Brain microvascular endothelial cell (primary cell): ENCODE measurements at regions not wholly inside any gene's neighbourhood (a gene's known extent, or its start where the extent isn't known, plus 50 kb on each side); places are given as distances from the start of the nearest gene placed in this dataset.
"Not testable (repeated sequence)": the region's sequence is repeated elsewhere in the genome, so short reads cannot be mapped to it uniquely, and the experiment has no call there.

Source experiments
- DNase-seq: peaks from one replicate; pipeline ENCODE4 v3.0.0-alpha.2; 2020
- H3K27ac ChIP-seq: fragments of 250-450 bp; sonication (Bioruptor Pico); 2 replicates; pipeline ENCODE4 v1.5.1; 2020; ENCODE audit warnings: mild to moderate bottlenecking, moderate library complexity
- H3K27me3 ChIP-seq: fragments of 250-450 bp; sonication (Bioruptor Pico); replicated peaks from 2 replicates; pipeline ENCODE4 v1.5.1; 2020; ENCODE audit warnings: mild to moderate bottlenecking
- H3K36me3 ChIP-seq: fragments of 250-450 bp; sonication (Bioruptor Pico); replicated peaks from 2 replicates; pipeline ENCODE4 v1.5.1; 2020; ENCODE audit warnings: mild to moderate bottlenecking
- H3K4me3 ChIP-seq: 2 replicates; pipeline ENCODE4 v1.5.1; 2011; ENCODE audit warnings: low read depth, mild to moderate bottlenecking, control low read depth, low read length, moderate library complexity
- in situ Hi-C: cut with HindIII; loops from 2 replicates; pipeline ENCODE4 v1.10.0; 2017; ENCODE audit warnings: low sequenced_read_pairs, low pct_ligation_motif_present

DNA sequence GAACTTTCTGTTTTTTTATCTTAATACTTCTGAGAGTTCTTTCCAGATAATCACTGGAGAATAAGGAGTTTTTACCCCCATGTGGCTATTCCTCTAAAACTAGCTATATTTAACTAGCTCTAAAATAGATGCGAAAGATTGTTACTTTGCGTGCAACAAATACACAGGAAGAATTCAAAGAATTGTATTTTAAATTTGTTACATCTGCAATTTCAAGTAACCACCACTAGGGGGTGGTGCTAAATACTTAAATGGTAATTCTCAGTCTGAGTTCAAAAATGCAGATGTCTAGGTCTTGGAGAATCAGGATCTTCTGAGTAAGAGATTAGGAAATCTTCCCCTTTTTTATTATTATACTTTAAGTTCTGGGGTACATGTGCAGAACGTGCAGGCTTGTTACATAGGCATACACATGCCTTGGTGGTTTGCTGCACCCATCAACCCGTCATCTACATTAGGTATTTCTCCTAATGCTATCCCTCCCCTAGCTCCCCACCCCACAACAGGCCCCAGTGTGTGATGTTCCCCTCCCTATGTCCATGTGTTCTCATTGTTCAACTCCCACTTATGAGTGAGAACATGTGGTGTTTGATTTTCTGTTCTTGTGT lies 346.9 kb downstream of the GOLGA6L6 start:
- DNase-seq, in situ Hi-C loops, H3K36me3 ChIP-seq, H3K27ac ChIP-seq, H3K4me3 ChIP-seq, H3K27me3 ChIP-seq: not testable (repeated sequence)

DNA sequence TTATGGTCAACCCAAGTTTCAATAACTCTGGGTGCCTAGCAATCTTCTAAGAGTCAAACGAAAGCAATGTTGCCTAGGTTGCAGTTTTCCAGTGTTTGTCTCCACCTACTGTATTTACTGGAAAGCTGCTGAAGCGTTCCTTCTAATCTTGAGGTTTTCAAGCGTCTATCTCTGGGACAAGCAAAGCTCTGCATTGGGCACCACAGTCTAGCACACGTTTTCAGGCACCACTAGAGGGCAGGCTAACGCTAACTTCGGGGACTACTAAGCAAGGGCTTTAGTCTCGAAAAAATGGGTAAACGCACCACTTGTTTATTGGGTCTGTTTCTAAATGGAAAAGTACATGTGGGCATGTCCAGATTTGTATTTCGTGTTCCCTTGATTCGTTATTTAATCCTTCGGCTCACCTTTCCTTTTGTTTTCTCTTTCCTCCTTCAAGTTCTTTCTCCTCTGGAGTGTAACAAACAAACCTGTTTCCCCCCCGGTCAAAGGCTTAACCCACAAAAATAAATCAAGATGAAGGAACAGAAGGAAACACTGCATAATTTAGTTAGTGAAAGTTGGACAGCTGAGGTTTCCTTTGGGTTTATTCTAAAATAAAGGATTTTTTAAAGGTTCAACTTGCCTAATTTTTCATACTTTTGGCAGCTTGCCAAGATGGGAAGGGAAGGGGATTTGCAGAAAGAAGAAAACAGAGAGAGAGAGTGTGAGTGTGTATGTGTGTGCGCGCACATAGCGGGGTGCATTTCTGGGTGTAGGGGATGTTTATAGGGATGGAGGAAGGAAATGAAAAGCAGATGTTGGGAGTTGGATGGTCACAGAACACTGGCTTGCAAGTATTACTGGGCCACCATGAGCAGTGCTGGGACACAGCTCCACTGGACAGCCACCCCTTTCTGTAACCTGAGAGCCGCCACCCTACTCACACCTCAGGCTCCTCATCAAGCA lies 348.3 kb downstream of the GOLGA6L6 start:
- in situ Hi-C loops, H3K27me3 ChIP-seq, H3K4me3 ChIP-seq, H3K36me3 ChIP-seq, DNase-seq, H3K27ac ChIP-seq: not testable (repeated sequence)

DNA sequence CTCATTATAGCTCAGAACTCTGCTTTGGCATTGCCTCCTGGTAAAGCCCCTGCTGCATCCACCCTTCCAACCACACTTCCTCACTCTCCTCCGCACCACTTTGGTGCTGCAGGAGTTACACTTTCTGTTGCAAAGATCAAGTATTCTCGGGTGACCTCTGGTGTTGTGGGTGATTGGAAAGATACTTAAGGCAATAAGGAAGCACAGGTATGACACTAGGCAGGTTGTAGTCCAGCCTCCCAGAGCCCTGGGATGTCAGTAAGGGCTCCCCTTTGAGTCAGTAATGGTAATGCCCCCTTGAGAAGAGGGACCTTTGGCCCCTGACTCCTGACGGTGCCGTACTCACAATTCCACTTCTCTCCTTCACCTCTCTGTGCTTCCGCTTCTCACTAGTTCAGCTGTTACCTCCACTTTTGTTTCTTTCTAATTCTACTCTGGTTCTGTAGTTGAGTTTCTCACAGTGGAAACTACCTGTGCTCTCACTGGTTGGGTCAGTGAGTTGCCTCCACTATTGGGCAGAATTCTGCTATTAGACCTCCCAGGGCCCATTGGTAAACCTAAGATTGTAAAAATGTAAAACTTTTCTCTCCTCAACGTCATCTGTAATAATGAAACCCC lies 350.0 kb downstream of the GOLGA6L6 start:
- H3K27me3 ChIP-seq, DNase-seq, H3K4me3 ChIP-seq, H3K36me3 ChIP-seq, H3K27ac ChIP-seq, in situ Hi-C loops: not testable (repeated sequence)

DNA sequence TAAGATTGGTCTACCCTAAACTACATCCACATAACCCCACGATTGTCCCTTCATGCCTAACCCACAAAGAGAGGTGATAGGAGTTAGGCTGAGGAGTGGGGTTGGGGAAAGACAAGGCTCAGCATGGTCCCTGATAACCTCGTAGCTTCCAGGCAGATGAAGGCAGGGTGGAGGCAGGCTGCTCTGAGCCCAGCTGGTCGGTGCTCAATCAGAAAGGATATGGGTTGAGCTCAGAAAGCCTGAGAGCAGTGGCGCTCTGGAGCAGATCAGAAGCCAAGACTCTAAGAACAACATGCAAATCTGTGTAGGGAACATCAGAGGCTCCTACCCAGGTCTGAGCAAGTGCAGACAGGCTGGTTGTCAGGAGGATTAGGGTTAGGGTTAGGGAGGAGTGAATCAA lies 353.0 kb downstream of the GOLGA6L6 start:
- H3K4me3 ChIP-seq, H3K27ac ChIP-seq, DNase-seq, H3K36me3 ChIP-seq, H3K27me3 ChIP-seq, in situ Hi-C loops: not testable (repeated sequence)

DNA sequence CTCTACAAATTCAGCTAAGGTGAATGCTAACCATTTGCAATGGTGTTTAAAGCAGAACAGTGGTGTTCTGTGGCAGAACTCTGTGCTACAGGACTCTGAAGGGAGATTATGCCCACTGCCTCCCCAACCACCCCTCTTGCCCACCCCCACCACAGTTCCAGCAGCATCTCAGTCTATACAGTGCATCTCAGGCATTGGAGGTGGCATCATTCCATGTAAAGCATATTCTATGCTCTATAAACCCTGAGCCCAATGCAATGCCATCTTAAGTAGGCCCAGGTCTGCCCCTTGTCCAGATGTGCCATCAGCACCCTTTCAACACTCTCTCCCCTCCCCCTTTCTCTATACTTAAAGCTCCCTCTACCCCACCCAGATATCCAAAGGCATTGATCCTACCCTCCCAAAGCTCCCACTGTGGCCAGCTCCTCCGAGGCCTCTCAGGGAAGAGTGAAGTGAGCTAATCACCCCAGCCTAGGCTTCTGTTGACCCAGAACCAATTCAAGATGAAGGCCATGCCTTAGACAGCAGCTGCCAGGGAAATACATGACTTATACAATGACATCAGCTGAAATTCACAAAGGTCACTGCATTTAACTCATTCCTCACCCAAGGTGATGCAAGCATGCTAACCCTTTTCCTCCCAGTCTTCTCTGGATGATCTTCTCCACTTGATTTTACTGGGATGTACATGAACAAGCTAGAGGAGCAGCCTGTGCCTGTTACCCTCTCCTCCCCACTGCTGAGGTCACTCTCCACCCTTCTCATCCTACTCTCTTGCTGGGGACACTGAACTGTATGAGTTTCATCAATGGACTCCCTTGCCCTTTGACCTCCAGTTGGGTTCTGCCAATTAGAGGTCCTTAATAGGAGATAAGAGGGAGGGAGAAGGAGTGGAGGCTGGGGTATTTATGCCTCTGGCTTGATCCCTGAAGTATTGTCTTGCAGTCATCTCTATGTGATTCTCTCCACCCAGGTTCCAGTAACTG lies 353.9 kb downstream of the GOLGA6L6 start:
- H3K36me3 ChIP-seq, H3K27ac ChIP-seq, H3K27me3 ChIP-seq, in situ Hi-C loops, H3K4me3 ChIP-seq, DNase-seq: not testable (repeated sequence)

DNA sequence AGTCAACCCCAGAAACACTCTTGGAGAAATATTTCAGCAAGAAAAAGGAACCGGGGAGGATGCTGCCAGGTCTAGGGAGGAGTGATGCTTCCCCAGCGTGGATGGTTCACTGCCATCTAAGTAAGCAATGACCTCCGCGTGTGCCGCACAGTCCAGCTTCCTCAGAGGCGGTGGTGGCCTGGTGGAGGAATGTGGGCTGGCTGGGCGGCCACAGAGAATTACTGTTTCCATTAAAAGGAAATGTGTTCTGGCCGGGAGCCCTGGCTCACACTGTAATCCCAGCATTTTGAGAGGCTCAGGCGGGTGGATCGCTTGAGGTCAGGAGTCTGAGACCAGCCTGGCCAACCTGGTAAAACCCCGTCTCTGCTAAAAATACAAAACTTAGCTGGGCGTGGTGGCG lies 356.7 kb downstream of the GOLGA6L6 start:
- in situ Hi-C loops, H3K36me3 ChIP-seq, H3K4me3 ChIP-seq, H3K27me3 ChIP-seq, DNase-seq, H3K27ac ChIP-seq: not testable (repeated sequence)

DNA sequence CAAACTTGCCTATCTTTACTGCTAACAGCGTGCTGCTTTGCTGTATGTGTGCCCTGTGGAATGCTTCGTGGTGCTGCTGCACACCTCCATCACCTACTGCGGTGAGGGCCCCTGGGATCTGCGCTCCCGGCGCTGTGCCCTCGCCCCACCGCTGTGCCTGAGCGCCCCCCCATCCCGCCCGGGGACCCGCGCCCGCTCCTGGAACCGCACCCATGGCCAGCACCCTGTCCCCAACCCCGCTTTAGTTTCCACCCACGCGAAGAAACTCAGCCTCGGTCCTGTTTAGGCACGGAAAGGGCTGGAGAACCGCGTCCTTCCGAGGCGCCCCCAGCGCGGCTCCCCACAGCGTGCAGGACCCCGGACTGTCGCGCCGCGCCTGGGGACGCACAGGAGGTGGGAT lies 373.4 kb downstream of the GOLGA6L6 start:
- H3K27me3 ChIP-seq, DNase-seq, H3K36me3 ChIP-seq, H3K4me3 ChIP-seq, H3K27ac ChIP-seq, in situ Hi-C loops: not testable (repeated sequence)

DNA sequence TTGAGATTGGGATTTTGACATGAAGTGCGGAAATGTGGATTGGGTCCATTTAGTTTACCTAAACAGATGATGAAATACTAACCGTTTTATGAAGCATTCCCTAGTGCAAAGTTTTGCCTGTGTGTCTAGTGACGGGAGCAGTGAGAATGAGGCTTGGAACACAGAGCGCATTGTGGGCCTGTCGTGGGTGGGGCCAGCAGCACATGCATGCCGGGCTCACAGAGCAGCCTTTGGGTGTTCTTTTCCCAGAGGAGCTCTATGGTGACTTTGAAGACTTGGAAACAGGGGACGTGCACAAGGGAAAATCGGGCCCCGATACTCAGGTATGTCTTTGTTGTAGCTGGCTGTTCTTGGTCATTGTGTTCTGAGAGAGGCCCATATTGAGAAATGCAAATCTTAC lies 388.1 kb downstream of the GOLGA6L6 start:
- in situ Hi-C loops, H3K36me3 ChIP-seq, DNase-seq, H3K27me3 ChIP-seq, H3K4me3 ChIP-seq, H3K27ac ChIP-seq: not testable (repeated sequence)

DNA sequence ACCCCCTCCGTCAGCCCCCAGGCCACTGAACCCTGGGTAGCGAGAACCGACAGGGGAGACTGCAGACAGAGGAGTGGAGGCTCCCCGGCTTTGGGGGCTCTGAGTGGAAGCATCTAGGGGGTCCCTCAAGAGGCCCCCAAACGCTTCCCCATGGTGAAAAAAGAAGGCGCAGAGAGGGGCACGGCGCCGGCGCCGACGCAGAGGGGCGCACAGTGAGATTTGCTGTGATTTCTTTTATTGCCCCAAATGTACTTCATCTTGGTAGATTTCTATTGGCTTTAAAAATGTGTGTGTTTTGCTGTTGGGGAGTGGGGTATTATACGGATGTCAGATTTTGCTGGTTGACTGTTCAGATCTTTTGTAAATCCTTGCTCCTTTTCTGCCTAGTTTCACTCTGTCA lies 392.9 kb downstream of the GOLGA6L6 start:
- in situ Hi-C loops, H3K4me3 ChIP-seq: not testable (repeated sequence)

DNA sequence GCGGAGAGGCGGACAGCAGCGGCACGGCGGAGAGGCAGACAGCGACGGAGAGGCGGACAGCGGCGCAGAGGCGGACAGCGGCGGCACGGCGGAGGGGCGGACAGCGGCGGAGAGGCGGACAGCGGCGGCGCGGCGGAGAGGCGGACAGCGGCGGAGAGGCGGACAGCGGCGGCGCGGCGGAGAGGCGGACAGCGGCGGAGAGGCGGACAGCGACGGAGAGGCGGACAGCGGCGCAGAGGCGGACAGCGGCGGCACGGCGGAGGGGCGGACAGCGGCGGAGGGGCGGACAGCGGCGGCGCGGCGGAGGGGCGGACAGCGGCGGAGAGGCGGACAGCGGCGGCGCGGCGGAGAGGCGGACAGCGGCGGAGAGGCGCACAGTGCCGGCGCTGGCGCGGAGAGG lies 393.6 kb downstream of the GOLGA6L6 start:
- H3K27ac ChIP-seq, H3K27me3 ChIP-seq, H3K36me3 ChIP-seq, in situ Hi-C loops, DNase-seq, H3K4me3 ChIP-seq: not testable (repeated sequence)

More for the DNA sequence above, 392.9 kb downstream of the GOLGA6L6 start:
- H3K27me3 ChIP-seq, DNase-seq, H3K27ac ChIP-seq, H3K36me3 ChIP-seq: not testable (repeated sequence)

DNA sequence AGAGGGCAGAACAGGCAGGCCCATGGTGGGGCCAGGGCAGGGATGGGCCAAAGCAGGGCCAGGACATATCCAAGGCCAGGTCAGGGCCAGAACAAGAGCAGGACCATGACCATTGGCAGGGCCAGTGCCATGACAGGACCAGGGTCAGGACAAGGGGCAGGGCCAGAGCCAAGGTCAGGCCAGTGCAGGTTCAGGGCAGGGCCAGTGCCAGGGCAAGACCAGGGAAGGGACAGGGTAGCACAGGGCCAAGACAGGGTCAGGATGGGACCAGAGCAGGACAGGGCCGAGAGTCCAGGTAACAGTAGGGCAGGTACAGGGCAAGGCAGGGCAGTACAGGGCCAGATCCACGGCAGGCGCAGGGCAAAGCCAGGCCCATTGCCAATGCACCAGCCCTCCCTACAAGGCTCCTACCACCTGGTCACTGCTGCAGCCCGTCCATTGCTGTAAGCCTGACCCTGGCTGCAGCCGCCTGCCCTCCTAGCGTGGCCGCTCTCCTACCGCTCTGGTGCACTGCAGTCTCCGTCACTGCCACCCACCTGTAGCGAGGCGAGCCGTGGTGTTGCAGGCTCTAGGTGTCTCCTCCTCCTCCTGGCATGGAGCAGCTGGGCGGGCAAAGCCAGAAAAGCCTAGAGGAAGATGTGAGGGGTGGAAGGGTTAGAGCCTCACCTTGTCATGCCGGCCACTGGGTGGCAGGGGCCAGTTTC lies 397.1 kb downstream of the GOLGA6L6 start:
- in situ Hi-C loops, DNase-seq, H3K27ac ChIP-seq, H3K27me3 ChIP-seq, H3K4me3 ChIP-seq, H3K36me3 ChIP-seq: not testable (repeated sequence)

DNA sequence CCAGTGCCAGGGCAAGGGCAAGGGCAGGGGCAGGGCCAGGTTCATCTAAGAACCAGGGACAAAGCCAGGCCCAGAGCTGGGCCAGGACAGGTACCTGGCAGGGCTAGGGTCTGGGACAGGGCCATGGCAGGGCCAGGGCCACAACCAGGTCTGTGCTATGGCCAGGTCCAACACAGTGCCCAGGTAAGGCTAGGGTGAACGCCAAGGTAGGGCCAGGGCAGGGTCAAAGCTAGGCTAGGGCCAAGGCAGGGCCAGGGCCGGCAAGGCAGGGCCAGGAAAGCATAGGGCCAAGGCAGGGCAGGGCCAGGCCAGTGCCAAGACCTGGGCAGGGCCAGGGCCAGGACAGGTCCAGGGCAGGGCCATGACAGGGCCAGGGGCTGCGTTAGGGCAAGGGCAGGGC lies 398.7 kb downstream of the GOLGA6L6 start:
- H3K36me3 ChIP-seq, H3K27ac ChIP-seq, in situ Hi-C loops, DNase-seq, H3K27me3 ChIP-seq, H3K4me3 ChIP-seq: not testable (repeated sequence)

DNA sequence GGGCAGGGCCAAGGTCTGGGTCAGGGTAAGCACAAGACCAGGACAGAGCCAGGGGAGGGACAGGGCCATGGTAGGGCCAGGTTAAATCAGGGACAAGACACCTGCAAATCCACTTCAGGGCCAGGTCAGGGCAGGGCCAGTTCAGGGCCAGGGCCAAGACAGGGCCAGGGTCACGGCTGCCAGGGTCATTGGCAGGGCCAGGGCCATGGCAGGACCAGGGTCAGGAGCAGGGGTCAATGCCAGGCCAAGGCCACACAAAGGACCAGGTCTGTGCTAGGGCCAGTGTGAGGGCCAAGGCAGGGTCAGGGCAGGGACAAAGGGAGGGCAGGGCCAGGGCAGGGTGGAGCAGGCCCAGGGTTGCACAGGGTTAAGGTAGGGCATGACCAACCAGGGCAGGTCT lies 399.2 kb downstream of the GOLGA6L6 start:
- H3K27ac ChIP-seq, in situ Hi-C loops: not testable (repeated sequence)

More for the DNA sequence above, 399.2 kb downstream of the GOLGA6L6 start:
- H3K36me3 ChIP-seq, H3K27me3 ChIP-seq, H3K4me3 ChIP-seq, DNase-seq: not testable (repeated sequence)
